SK-N-SH (cell line): ENCODE measurements at regions not wholly inside any gene's neighbourhood (a gene's known extent, or its start where the extent isn't known, plus 50 kb on each side); places are given as distances from the start of the nearest gene placed in this dataset.

ENCODE experiments used
- CTCF ChIA-PET: fragments of 300-600, 350-600 bp; formaldehyde crosslinking; extraction: SDS; loops from one replicate; lab custom pipeline; 2021; lab: Yijun Ruan, JAX
- POLR2A ChIA-PET: fragments of 350-600 bp; sonication (Branson Sonifier 250); formaldehyde crosslinking; extraction: SDS; loops from one replicate; lab custom pipeline; 2020; ENCODE audit warnings: antibody characterized with exemption, inconsistent platforms; lab: Yijun Ruan, JAX
- DNase-seq: peaks from one replicate; pipeline ENCODE4 v3.0.0; 2012
- H2AFZ ChIP-seq: fragments of 200-600 bp; sonication (generic); 2 replicates; pipeline ENCODE4 v1.8.1; 2016; ENCODE audit warnings: antibody characterized with exemption, mild to moderate bottlenecking, low read depth
- H3F3A ChIP-seq: fragments of 200-600 bp; sonication (generic); replicated peaks from 2 replicates; pipeline ENCODE3; 2016; ENCODE audit warnings: antibody characterized with exemption, mild to moderate bottlenecking; ENCODE audit not compliant: insufficient read depth
- H3K27ac ChIP-seq, 2 experiments: fragments of 200-500 bp in 1 of 2; fragments of 200-600 bp in 1 of 2; sonication (Bioruptor generic) in 1 of 2; sonication (generic), shearing (Covaris generic) in 1 of 2; 2 replicates each; pipeline versions ENCODE4 v1.5.1 to v1.6.1; 2014 to 2016; ENCODE audit warnings: low read depth in 2 of 2, inconsistent platforms in 1 of 2, low read length in 1 of 2, mild to moderate bottlenecking in 1 of 2, mixed read lengths in 1 of 2
- H3K27me3 ChIP-seq: fragments of 200-600 bp; sonication (generic), shearing (Covaris generic); 2 replicates; pipeline ENCODE4 v1.6.1; 2016; ENCODE audit warnings: mixed run types; ENCODE audit not compliant: insufficient read depth
- H3K36me3 ChIP-seq, 2 experiments: fragments of 200-500 bp in 1 of 2; fragments of 200-600 bp in 1 of 2; sonication (Bioruptor generic) in 1 of 2; sonication (generic) in 1 of 2; replicated peaks in 1 of 2; 2 replicates each; pipeline versions ENCODE3 to v1.5.1; 2014 to 2016; ENCODE audit warnings: low read length in 1 of 2, mild to moderate bottlenecking in 1 of 2; ENCODE audit not compliant: insufficient read depth in 2 of 2, control insufficient read depth in 1 of 2
- H3K4me1 ChIP-seq, 2 experiments: fragments of 200-500 bp in 1 of 2; fragments of 200-600 bp in 1 of 2; sonication (Bioruptor generic) in 1 of 2; sonication (generic), shearing (Covaris generic) in 1 of 2; 2 replicates each; pipeline versions ENCODE4 v1.5.1 to v1.6.1; 2014 to 2016; ENCODE audit warnings: low read depth in 1 of 2, low read length in 1 of 2, mixed run types in 1 of 2; ENCODE audit not compliant: insufficient read depth in 2 of 2, control insufficient read depth in 1 of 2
- H3K4me2 ChIP-seq: fragments of 200-600 bp; sonication (generic), shearing (Covaris generic); 2 replicates; pipeline ENCODE4 v1.6.1; 2017; ENCODE audit warnings: mixed run types
- H3K4me3 ChIP-seq, 2 experiments: fragments of 200-500 bp in 1 of 2; fragments of 200-600 bp in 1 of 2; sonication (Bioruptor generic) in 1 of 2; sonication (generic), shearing (Covaris generic) in 1 of 2; 2 replicates each; pipeline versions ENCODE4 v1.5.1 to v1.8.1; 2014 to 2016; ENCODE audit warnings: low read depth in 2 of 2, inconsistent platforms in 1 of 2, low read length in 1 of 2, mild to moderate bottlenecking in 1 of 2, mixed read lengths in 1 of 2, moderate library complexity in 1 of 2
- H3K79me2 ChIP-seq: fragments of 200-600 bp; sonication (generic); 2 replicates; pipeline ENCODE4 v1.8.1; 2017; ENCODE audit warnings: mild to moderate bottlenecking; ENCODE audit not compliant: insufficient read depth
- H3K9ac ChIP-seq: fragments of 200-600 bp; sonication (generic); 2 replicates; pipeline ENCODE4 v1.6.1; 2017; ENCODE audit warnings: mixed run types
- H3K9me2 ChIP-seq: fragments of 200-600 bp; sonication (generic); 2 replicates; pipeline ENCODE4 v1.6.1; 2017; ENCODE audit warnings: mixed run types
- H3K9me3 ChIP-seq: fragments of 200-600 bp; sonication (generic); 2 replicates; pipeline ENCODE4 v1.6.1; 2017; ENCODE audit warnings: mixed run types, mild to moderate bottlenecking, moderate library complexity
- H4K20me1 ChIP-seq: fragments of 200-600 bp; sonication (generic); 2 replicates; pipeline ENCODE4 v1.6.1; 2017; ENCODE audit warnings: mild to moderate bottlenecking, mixed run types; ENCODE audit not compliant: insufficient read depth
- CTCF ChIP-seq: fragments of 200-600 bp; sonication (generic); IDR thresholded peaks from 2 replicates; pipeline ENCODE4 v1.6.1; 2017; ENCODE audit warnings: antibody characterized with exemption, mild to moderate bottlenecking, moderate library complexity
- EP300 ChIP-seq, 2 experiments: IDR thresholded peaks; 2 replicates each; pipeline versions ENCODE4 v1.4.0 to v1.6.1; 2012; ENCODE audit warnings: borderline replicate concordance in 1 of 2, low read depth in 1 of 2, low read length in 1 of 2
- FOSL2 ChIP-seq: IDR thresholded peaks from 2 replicates; pipeline ENCODE4 v1.4.0; 2012; ENCODE audit warnings: low read depth, mild to moderate bottlenecking, moderate library complexity, borderline replicate concordance
- FOXM1 ChIP-seq: IDR thresholded peaks from 2 replicates; pipeline ENCODE4 v1.4.0; 2012; ENCODE audit warnings: low read depth, mild to moderate bottlenecking
- IRF3 ChIP-seq: fragments of 150-350 bp; IDR thresholded peaks from 2 replicates; pipeline ENCODE4 v1.6.1; 2016; ENCODE audit warnings: mild to moderate bottlenecking, low read depth, low read length
- JUND ChIP-seq: IDR thresholded peaks from 2 replicates; pipeline ENCODE4 v1.4.0; 2012
- MXI1 ChIP-seq: IDR thresholded peaks from 2 replicates; pipeline ENCODE4 v1.6.1; 2012; ENCODE audit warnings: mild to moderate bottlenecking, low read depth, low read length, improper control_type of control experiment
- POLR2AphosphoS5 ChIP-seq: IDR thresholded peaks from 2 replicates; pipeline ENCODE4 v1.6.1; 2012; ENCODE audit warnings: low read depth, low read length
- RAD21 ChIP-seq: IDR thresholded peaks from 2 replicates; pipeline ENCODE4 v1.6.1; 2012; ENCODE audit warnings: mild to moderate bottlenecking, low read length
- SIN3A ChIP-seq: IDR thresholded peaks from 2 replicates; pipeline ENCODE4 v1.6.1; 2012; ENCODE audit warnings: low read depth, mild to moderate bottlenecking, low read length, moderate library complexity, borderline replicate concordance
- YY1 ChIP-seq: IDR thresholded peaks from 2 replicates; pipeline ENCODE4 v1.4.0; 2012; ENCODE audit warnings: low read depth, mild to moderate bottlenecking
- WGBS: methylation state at CpG from one replicate; pipeline ENCODE4 v1.1.6; 2017; ENCODE audit warnings: low lambda C conversion rate; 5-methylcytosine and 5-hydroxymethylcytosine counted together

- POLR2A ChIA-PET: no interaction called here
- 31% methylated on average over 2 of the region's 2 CpGs for WGBS
Measured at GRCh38 chr17:70775679-70776078, 606.3 kb downstream of the KCNJ2 start.

GRCh38 chr17:70776441-70776840 lies 607.1 kb downstream of the KCNJ2 start:
- no peaks in the 10 kb centered on the region for H3K9me3 ChIP-seq
- ChIA-PET CTCF (interaction anchor here (0.8 to 6.8 kb wide), 2 partner anchors 8 to 9 kb away, joined by 4 to 68 read pairs; no protein-coding TSS in a partner anchor), POLR2A (no interaction called here)
- no peak overlapping the region for H2AFZ ChIP-seq
- no peaks in the 10 kb centered on the region for H3K79me2 ChIP-seq
- H3K9ac ChIP-seq: no peak overlapping the region
- H3K9me2 ChIP-seq: no peaks in the 10 kb centered on the region
- H3F3A ChIP-seq: no peaks in the 10 kb centered on the region
- peak; percentile 7; the same call in 1 of the 2 replicates for TF ChIP-seq RAD21
- TF ChIP-seq SIN3A: no peak
- no peaks in the 10 kb centered on the region for H4K20me1 ChIP-seq
- H3K4me1 ChIP-seq: peaks cover 0 to 11% of the 10 kb centered on the region in 2 experiments; a peak in 2 of 4 replicates
- WGBS: 30% methylated on average over 3 of the region's 3 CpGs
- DNase-seq: no peak
- H3K4me3 ChIP-seq: no peak overlapping the region
- no peak overlapping the region for H3K27ac ChIP-seq
- no peaks in the 10 kb centered on the region for H3K36me3 ChIP-seq
- H3K27me3 ChIP-seq: no peaks in the 10 kb centered on the region
- H3K4me2 ChIP-seq: no peak overlapping the region

More at GRCh38 chr17:70775679-70776078, 606.3 kb downstream of the KCNJ2 start:
- no peaks in the 10 kb centered on the region for H3K9me2 ChIP-seq
- H3K27ac ChIP-seq: no peak overlapping the region
- no peaks in the 10 kb centered on the region for H3K9me3 ChIP-seq
- no peak overlapping the region for H2AFZ ChIP-seq
- H3K4me2 ChIP-seq: no peak overlapping the region
- no peaks in the 10 kb centered on the region for H4K20me1 ChIP-seq
- H3K9ac ChIP-seq: no peak overlapping the region
- no peak for TF ChIP-seq POLR2AphosphoS5
- no peaks in the 10 kb centered on the region for H3K27me3 ChIP-seq
- no peak overlapping the region for H3K4me3 ChIP-seq
- peak; percentile 28 for DNase-seq
- H3K79me2 ChIP-seq: no peaks in the 10 kb centered on the region
- CTCF ChIA-PET: interaction anchor here (0.9 to 6.8 kb wide), 3 partner anchors 8 to 310 kb away, joined by 3 to 68 read pairs (median 4); no protein-coding TSS in a partner anchor
- H3F3A ChIP-seq: no peaks in the 10 kb centered on the region
- no peaks in the 10 kb centered on the region for H3K36me3 ChIP-seq
- H3K4me1 ChIP-seq: peaks cover 0 to 11% of the 10 kb centered on the region in 2 experiments; a peak in 2 of 4 replicates

GRCh38 chr17:70780031-70780430 lies 610.7 kb downstream of the KCNJ2 start:
- Histone ChIP-seq H3K36me3 (no peaks in the 10 kb centered on the region), H3K27ac (no peak overlapping the region), H4K20me1 (no peaks in the 10 kb centered on the region), H3K9me2 (no peaks in the 10 kb centered on the region), H3F3A (no peaks in the 10 kb centered on the region), H3K27me3 (no peaks in the 10 kb centered on the region), H3K9ac (no peak overlapping the region), H3K4me3 (no peak overlapping the region), H3K9me3 (no peaks in the 10 kb centered on the region), H3K79me2 (no peaks in the 10 kb centered on the region), H2AFZ (no peak overlapping the region; the same call in 1 of the 2 replicates), H3K4me2 (no peak overlapping the region), H3K4me1 (peaks cover 0 to 7% of the 10 kb centered on the region in 2 experiments; a peak in 2 of 4 replicates)
- ChIA-PET CTCF (interaction anchor here (1.6 to 6.8 kb wide), 2 partner anchors 12 to 1760 kb away, joined by 6 to 68 read pairs; no protein-coding TSS in a partner anchor), POLR2A (no interaction called here)
- DNase-seq: no peak
- 36% methylated on average over 2 of the region's 2 CpGs for WGBS
- TF ChIP-seq YY1 (no peak), FOXM1 (no peak), JUND (no peak), FOSL2 (no peak), CTCF (no peak), IRF3 (no peak), MXI1 (no peak), EP300 (IDR thresholded peaks at IDR 0.05; ENCODE audit: borderline replicate concordance in 1 of 2, low read depth in 1 of 2, low read length in 1 of 2) (no peak)
